ENCODE measurements at regions not wholly inside any gene's neighbourhood (a gene's known extent, or its start where the extent isn't known, plus 50 kb on each side); places are given as distances from the start of the nearest gene placed in this dataset.

DNA sequence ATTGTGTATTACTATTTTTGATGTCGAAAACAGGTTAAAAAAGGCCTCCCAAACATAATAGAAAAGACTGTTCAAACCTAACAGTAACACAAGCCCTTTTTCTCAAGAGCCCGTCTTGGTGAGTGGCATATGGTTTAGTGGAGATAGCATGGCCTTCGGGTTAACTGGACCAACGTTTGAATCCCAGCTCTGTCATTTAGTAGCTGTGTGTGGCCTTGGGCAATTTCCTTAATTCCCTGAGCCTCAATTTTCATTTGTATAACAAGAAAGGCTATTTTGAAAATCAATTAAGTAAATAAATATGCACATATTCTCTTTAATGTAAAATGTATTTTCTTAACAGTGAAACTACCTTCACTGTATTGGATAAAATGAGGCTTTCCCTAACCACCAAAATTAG lies 62.3 kb downstream of the HELT start (continued):
- TF ChIP-seq PBX3 (IDR thresholded peaks at IDR 0.05) = no peak

GRCh38 chr4:185082561-185082960 lies 60.5 kb upstream of the SLC25A4 start:
- CTCF ChIA-PET = interaction anchor here (1.1 to 3.6 kb wide), 4 partner anchors 13 to 98 kb away, joined by 5 to 25 read pairs (median 10); no protein-coding TSS in a partner anchor
- Histone ChIP-seq H3K9ac (no peak overlapping the region), H2AFZ (ENCODE audit: low read depth) (no peak overlapping the region), H3K4me3 (ENCODE audit: low read depth in 2 of 2, low read length in 1 of 2) (no peak overlapping the region), H3K27ac (ENCODE audit: low read depth in 2 of 2, low read length in 1 of 2) (no peak overlapping the region), H3K27me3 (ENCODE audit: insufficient read depth) (peaks cover 11% of the 10 kb centered on the region; the same call in 1 of the 2 replicates), H3K79me2 (ENCODE audit: insufficient read depth) (no peaks in the 10 kb centered on the region), H3K36me3 (replicated peaks in 1 of 2; ENCODE audit: control insufficient read depth in 1 of 2, insufficient read depth in 2 of 2, low read length in 1 of 2) (no peaks in the 10 kb centered on the region), H3K4me2 (no peak overlapping the region), H4K20me1 (ENCODE audit: insufficient read depth) (no peaks in the 10 kb centered on the region), H3K4me1 (ENCODE audit: control insufficient read depth in 1 of 2, insufficient read depth in 2 of 2, low read depth in 1 of 2, low read length in 1 of 2) (no peaks in the 10 kb centered on the region), H3K9me2 (no peaks in the 10 kb centered on the region), H3K9me3 (no peaks in the 10 kb centered on the region), H3F3A (replicated peaks; ENCODE audit: insufficient read depth) (no peaks in the 10 kb centered on the region)
- POLR2A ChIA-PET = interaction anchor here (1.0 kb wide), 1 partner anchor 60 kb away, joined by 3 read pairs; the partner anchor contains the start of gene SLC25A4
- no peak for DNase-seq
- no peak for TF ChIP-seq FOSL2 (IDR thresholded peaks at IDR 0.05; ENCODE audit: borderline replicate concordance, low read depth)
- no peak for TF ChIP-seq PBX3 (IDR thresholded peaks at IDR 0.05)
- no peak for TF ChIP-seq GABPA (IDR thresholded peaks at IDR 0.05; ENCODE audit: low read depth)
- no peak for TF ChIP-seq CHD2 (IDR thresholded peaks at IDR 0.05; ENCODE audit: low read length, partially characterized antibody)
- TF ChIP-seq RCOR1 (IDR thresholded peaks at IDR 0.05; ENCODE audit: low read length) = no peak
- no peak for TF ChIP-seq FOXJ3 (CRISPR knock-in tag; IDR thresholded peaks at IDR 0.05)
- TF ChIP-seq TEAD4 (IDR thresholded peaks at IDR 0.05; ENCODE audit: borderline replicate concordance, insufficient read depth) = no peak
- no peak for TF ChIP-seq ZBTB33 (IDR thresholded peaks at IDR 0.05; ENCODE audit: borderline replicate concordance, low read depth)
- TF ChIP-seq, protein P1, sequence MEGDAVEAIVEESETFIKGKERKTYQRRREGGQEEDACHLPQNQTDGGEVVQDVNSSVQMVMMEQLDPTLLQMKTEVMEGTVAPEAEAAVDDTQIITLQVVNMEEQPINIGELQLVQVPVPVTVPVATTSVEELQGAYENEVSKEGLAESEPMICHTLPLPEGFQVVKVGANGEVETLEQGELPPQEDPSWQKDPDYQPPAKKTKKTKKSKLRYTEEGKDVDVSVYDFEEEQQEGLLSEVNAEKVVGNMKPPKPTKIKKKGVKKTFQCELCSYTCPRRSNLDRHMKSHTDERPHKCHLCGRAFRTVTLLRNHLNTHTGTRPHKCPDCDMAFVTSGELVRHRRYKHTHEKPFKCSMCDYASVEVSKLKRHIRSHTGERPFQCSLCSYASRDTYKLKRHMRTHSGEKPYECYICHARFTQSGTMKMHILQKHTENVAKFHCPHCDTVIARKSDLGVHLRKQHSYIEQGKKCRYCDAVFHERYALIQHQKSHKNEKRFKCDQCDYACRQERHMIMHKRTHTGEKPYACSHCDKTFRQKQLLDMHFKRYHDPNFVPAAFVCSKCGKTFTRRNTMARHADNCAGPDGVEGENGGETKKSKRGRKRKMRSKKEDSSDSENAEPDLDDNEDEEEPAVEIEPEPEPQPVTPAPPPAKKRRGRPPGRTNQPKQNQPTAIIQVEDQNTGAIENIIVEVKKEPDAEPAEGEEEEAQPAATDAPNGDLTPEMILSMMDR (IDR thresholded peaks at IDR 0.05) = no peak
- TF ChIP-seq NRF1 (IDR thresholded peaks at IDR 0.05; ENCODE audit: low read depth, low read length) = no peak
- TF ChIP-seq RFX5 (IDR thresholded peaks at IDR 0.05; ENCODE audit: low read length) = no peak
- no peak for TF ChIP-seq MAX (IDR thresholded peaks at IDR 0.05; ENCODE audit: low read depth)
- no peak for TF ChIP-seq GATA2 (CRISPR knock-in tag; IDR thresholded peaks at IDR 0.05)
- TF ChIP-seq REST (IDR thresholded peaks at IDR 0.05; ENCODE audit: low read depth, low read length) = no peak
- no peak for TF ChIP-seq POLR2AphosphoS5 (IDR thresholded peaks at IDR 0.05; ENCODE audit: low read depth, low read length)
- TF ChIP-seq ELF1 (IDR thresholded peaks at IDR 0.05) = no peak
- no peak for TF ChIP-seq SIN3A (IDR thresholded peaks at IDR 0.05; ENCODE audit: borderline replicate concordance, low read depth, low read length)
- TF ChIP-seq JUND (IDR thresholded peaks at IDR 0.05) = no peak
- WGBS (ENCODE audit: low lambda C conversion rate) = 72% methylated on average over 3 of the region's 3 CpGs
